A673 (cell line): ENCODE measurements at regions not wholly inside any gene's neighbourhood (a gene's known extent, or its start where the extent isn't known, plus 50 kb on each side); places are given as distances from the start of the nearest gene placed in this dataset.

Source experiments
- BruUV-seq: library from RNA; stranded (reverse); fragments of 400-500 nt; replicated peaks from 2 replicates; lab custom pipeline; 2021; lab: Mats Ljungman, UMichigan
- CTCF ChIA-PET: fragments of 300-600 bp; sonication (Branson Sonifier 250); formaldehyde crosslinking; loops from one replicate; lab custom pipeline; 2022; ENCODE audit warnings: antibody characterized with exemption; lab: Charles Lee
- POLR2A ChIA-PET: fragments of 300-600 bp; sonication (Branson Sonifier 250); formaldehyde crosslinking; loops from one replicate; lab custom pipeline; 2022; ENCODE audit warnings: antibody characterized with exemption; ENCODE audit not compliant: low non-redundant PET; lab: Charles Lee
- DNase-seq: peaks from one replicate; pipeline ENCODE4 v3.0.0-alpha.2; 2015; ENCODE audit warnings: low spot score
- H3K27ac ChIP-seq: fragments of 200-600 bp; sonication (generic); 2 replicates; pipeline ENCODE4 v1.5.1; 2016; ENCODE audit warnings: mixed run types, low read depth, mild to moderate bottlenecking, mixed read lengths, antibody characterized with exemption, low read length; ENCODE audit not compliant: poor library complexity, severe bottlenecking
- H3K27me3 ChIP-seq: fragments of 200-600 bp; sonication (generic); replicated peaks from 2 replicates; pipeline ENCODE4 v1.6.1; 2017; ENCODE audit warnings: mixed run types, low read depth, mild to moderate bottlenecking, mixed read lengths, antibody characterized with exemption, low read length; ENCODE audit not compliant: insufficient read depth, poor library complexity
- H3K36me3 ChIP-seq: fragments of 200-600 bp; sonication (generic); 2 replicates; pipeline ENCODE4 v1.6.1; 2016; ENCODE audit warnings: mixed run types, mild to moderate bottlenecking, mixed read lengths, antibody characterized with exemption, low read length; ENCODE audit not compliant: insufficient read depth, poor library complexity, severe bottlenecking
- H3K4me1 ChIP-seq: fragments of 200-600 bp; sonication (generic); 2 replicates; pipeline ENCODE4 v1.6.1; 2017; ENCODE audit warnings: mixed run types, mild to moderate bottlenecking, mixed read lengths, antibody characterized with exemption, low read length; ENCODE audit not compliant: insufficient read depth, poor library complexity, severe bottlenecking
- H3K4me3 ChIP-seq: fragments of 200-600 bp; sonication (generic); 2 replicates; pipeline ENCODE4 v1.5.1; 2016; ENCODE audit warnings: low read depth, mixed run types, mild to moderate bottlenecking, mixed read lengths, low read length; ENCODE audit not compliant: poor library complexity, severe bottlenecking
- H3K9me3 ChIP-seq: fragments of 200-600 bp; sonication (generic); 2 replicates; pipeline ENCODE4 v1.6.1; 2016; ENCODE audit warnings: mixed run types, low read depth, mild to moderate bottlenecking, mixed read lengths, antibody characterized with exemption, low read length; ENCODE audit not compliant: poor library complexity, severe bottlenecking
- EZH2 ChIP-seq: fragments of 200-600 bp; sonication (generic); IDR thresholded peaks from 2 replicates; pipeline ENCODE4 v1.6.1; 2017; ENCODE audit warnings: borderline replicate concordance, low read depth, mild to moderate bottlenecking, mixed read lengths, antibody characterized with exemption, low read length; ENCODE audit not compliant: poor library complexity, severe bottlenecking
- intact Hi-C: fragments of 100-400 bp; cut with micrococcal nuclease; formaldehyde crosslinking; loops from one replicate; pipeline ENCODE4 v1.10.0; 2022; ENCODE audit not compliant: unreplicated experiment
- TF ChIP-seq, protein P1 (sequence below): fragments of 300-800, 200-600 bp; sonication (generic); conservative IDR thresholded peaks from 2 replicates; pipeline ENCODE4 v1.5.1; 2017; ENCODE audit warnings: low read depth, mild to moderate bottlenecking, antibody characterized with exemption, low read length, moderate library complexity, mixed read lengths

DNA sequence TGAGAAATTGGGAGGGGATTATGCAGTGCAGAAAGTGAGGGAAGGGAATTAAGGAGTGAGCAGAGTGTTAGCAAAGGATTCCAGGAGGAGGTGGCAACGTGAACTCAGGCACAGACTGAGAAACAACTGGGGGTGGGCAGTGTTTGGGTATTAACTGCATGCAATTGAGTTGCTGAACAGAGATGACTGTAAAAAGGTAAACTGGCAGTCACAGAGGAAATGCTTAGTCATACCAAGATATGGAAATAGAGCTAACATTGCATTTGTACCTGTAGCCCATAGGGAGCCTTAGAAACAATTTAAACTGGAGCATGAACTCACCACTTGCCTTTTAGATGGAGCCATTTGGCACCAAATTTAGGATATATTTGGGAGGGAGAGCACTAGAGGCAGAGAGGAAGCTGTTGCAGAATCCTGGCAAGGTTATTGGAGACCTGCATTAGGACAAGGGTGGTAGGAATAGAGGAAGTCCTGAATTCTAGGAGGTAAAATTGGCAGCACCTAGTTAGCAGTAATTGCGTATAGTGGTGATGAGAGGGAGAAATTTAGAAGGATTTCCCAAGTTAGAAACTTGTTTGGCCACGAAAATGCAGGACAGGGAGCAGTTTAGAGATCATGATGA lies 100.6 kb upstream of the FRY start:
- Histone ChIP-seq H3K27me3 (no peaks in the 10 kb centered on the region), H3K36me3 (no peaks in the 10 kb centered on the region), H3K4me3 (no peak overlapping the region), H3K9me3 (no peaks in the 10 kb centered on the region), H3K4me1 (no peaks in the 10 kb centered on the region), H3K27ac (no peak overlapping the region)
- intact Hi-C loops, result no loop called here
- POLR2A ChIA-PET, result interaction anchor here (0.7 kb wide), 1 partner anchor 11 kb away, joined by 6 read pairs; no protein-coding TSS in a partner anchor
- TF ChIP-seq, protein P1, sequence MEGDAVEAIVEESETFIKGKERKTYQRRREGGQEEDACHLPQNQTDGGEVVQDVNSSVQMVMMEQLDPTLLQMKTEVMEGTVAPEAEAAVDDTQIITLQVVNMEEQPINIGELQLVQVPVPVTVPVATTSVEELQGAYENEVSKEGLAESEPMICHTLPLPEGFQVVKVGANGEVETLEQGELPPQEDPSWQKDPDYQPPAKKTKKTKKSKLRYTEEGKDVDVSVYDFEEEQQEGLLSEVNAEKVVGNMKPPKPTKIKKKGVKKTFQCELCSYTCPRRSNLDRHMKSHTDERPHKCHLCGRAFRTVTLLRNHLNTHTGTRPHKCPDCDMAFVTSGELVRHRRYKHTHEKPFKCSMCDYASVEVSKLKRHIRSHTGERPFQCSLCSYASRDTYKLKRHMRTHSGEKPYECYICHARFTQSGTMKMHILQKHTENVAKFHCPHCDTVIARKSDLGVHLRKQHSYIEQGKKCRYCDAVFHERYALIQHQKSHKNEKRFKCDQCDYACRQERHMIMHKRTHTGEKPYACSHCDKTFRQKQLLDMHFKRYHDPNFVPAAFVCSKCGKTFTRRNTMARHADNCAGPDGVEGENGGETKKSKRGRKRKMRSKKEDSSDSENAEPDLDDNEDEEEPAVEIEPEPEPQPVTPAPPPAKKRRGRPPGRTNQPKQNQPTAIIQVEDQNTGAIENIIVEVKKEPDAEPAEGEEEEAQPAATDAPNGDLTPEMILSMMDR, result no peak
- TF ChIP-seq EZH2, result no peak
- no peak for DNase-seq
- CTCF ChIA-PET, result interaction anchor here (1.2 kb wide), 1 partner anchor 21 kb away, joined by 6 read pairs; no protein-coding TSS in a partner anchor
- no TSS peak for BruUV-seq

DNA sequence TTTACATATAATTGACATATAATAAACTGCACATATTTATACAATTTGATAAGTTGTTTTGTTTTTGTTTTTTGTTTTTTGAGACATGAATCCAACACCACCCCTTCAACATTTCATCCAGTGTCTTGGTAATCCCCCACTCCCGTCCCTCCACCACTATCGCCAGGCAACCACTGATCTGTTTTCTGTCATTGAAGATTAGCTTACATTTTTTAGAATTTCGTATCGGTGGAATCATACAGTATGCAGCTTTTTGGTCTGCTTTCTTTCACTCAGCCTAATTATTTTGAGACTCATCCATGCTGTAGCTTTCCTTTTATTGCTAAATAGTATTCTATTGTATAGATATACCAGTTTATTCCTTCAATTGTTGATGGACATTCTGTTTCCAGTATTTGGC lies 94.1 kb upstream of the FRY start:
- Histone ChIP-seq H3K4me3 (no peak overlapping the region), H3K36me3 (no peaks in the 10 kb centered on the region), H3K27ac (no peak overlapping the region), H3K4me1 (no peaks in the 10 kb centered on the region), H3K27me3 (no peaks in the 10 kb centered on the region), H3K9me3 (no peaks in the 10 kb centered on the region)
- intact Hi-C loops, result no loop called here
- BruUV-seq, result no TSS peak
- no peak for DNase-seq
- POLR2A ChIA-PET, result no interaction called here
- CTCF ChIA-PET, result no interaction called here
- no peak for TF ChIP-seq EZH2
- TF ChIP-seq, protein P1, result no peak

DNA sequence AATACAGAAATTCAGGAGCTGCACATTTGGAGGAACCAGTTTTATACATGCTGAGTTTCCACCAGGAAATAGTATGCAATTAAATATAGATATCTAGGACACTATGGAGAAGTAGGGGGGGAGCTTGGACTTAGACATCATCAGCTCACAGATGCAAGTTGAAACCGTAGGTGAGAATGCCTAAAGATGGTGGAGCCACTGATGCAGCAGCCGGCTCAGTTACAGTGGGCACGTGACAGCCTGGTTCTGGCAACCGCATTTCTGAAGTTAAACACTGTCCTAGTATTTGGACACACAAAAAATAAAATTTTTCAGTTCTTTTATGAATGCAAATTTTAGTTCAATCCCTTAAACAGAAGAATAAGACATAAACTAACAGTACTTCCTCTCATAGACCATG lies 91.5 kb upstream of the FRY start:
- TF ChIP-seq, protein P1, result no peak
- TF ChIP-seq EZH2, result no peak
- Histone ChIP-seq H3K27ac (no peak overlapping the region), H3K9me3 (no peaks in the 10 kb centered on the region), H3K27me3 (no peaks in the 10 kb centered on the region), H3K4me1 (peaks cover 4% of the 10 kb centered on the region), H3K4me3 (no peak overlapping the region), H3K36me3 (no peaks in the 10 kb centered on the region)
- intact Hi-C loops, result no loop called here
- ChIA-PET CTCF (no interaction called here), POLR2A (no interaction called here)
- BruUV-seq, result no TSS peak
- no peak for DNase-seq
